ENCODE measurements at regions not wholly inside any gene's neighbourhood (a gene's known extent, or its start where the extent isn't known, plus 50 kb on each side); places are given as distances from the start of the nearest gene placed in this dataset.

DNA sequence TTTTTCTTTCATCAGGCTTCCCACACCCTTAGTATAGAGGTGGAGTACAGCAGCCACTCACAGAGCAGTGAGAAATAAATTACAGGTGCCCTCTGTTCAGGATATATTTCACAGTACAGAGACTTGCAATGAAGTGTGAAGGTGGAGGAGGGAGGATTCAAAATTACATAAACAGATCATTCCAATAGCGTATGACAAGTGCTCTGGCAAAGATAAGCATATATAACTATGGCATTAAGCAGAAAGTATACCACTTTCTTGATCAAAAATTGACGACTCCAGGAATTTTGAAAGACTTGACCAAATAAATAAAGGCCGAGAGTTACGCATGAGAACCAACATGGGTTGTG is 108.7 kb downstream of the GPX5 start:
- TF ChIP-seq POLR2A (IDR thresholded peaks at IDR 0.05) (no peak), POLR2AphosphoS5 (IDR thresholded peaks at IDR 0.05) (no peak)
- TF ChIP-seq, protein P1, sequence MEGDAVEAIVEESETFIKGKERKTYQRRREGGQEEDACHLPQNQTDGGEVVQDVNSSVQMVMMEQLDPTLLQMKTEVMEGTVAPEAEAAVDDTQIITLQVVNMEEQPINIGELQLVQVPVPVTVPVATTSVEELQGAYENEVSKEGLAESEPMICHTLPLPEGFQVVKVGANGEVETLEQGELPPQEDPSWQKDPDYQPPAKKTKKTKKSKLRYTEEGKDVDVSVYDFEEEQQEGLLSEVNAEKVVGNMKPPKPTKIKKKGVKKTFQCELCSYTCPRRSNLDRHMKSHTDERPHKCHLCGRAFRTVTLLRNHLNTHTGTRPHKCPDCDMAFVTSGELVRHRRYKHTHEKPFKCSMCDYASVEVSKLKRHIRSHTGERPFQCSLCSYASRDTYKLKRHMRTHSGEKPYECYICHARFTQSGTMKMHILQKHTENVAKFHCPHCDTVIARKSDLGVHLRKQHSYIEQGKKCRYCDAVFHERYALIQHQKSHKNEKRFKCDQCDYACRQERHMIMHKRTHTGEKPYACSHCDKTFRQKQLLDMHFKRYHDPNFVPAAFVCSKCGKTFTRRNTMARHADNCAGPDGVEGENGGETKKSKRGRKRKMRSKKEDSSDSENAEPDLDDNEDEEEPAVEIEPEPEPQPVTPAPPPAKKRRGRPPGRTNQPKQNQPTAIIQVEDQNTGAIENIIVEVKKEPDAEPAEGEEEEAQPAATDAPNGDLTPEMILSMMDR (IDR thresholded peaks at IDR 0.05 in 8 of 11, conservative IDR thresholded peaks at IDR 0.05 in 3 of 11) = no peak
